Upper lobe of right lung (tissue), 1 donor: ENCODE measurements at regions not wholly inside any gene's neighbourhood (a gene's known extent, or its start where the extent isn't known, plus 50 kb on each side); places are given as distances from the start of the nearest gene placed in this dataset.

Experiments
- ATAC-seq: fragments of 200-7000 bp; cut with Tn5 transposase; one replicate; pipeline ENCODE4 v1.9.1; 2020; ENCODE audit warnings: mild to moderate bottlenecking, moderate library complexity
- DNase-seq: peaks from one replicate; pipeline ENCODE4 v3.0.0-alpha.2; 2020
- H3K27ac ChIP-seq: fragments of 200-600 bp; one replicate; pipeline ENCODE4 v1.8.0; 2022
- H3K27me3 ChIP-seq: fragments of 200-600 bp; one replicate; pipeline ENCODE4 v1.8.0; 2022; ENCODE audit warnings: mild to moderate bottlenecking
- H3K36me3 ChIP-seq: fragments of 200-600 bp; one replicate; pipeline ENCODE4 v1.8.0; 2022
- H3K4me1 ChIP-seq: fragments of 200-600 bp; one replicate; pipeline ENCODE4 v1.8.0; 2022
- H3K4me3 ChIP-seq: fragments of 200-600 bp; one replicate; pipeline ENCODE4 v1.8.0; 2022; ENCODE audit warnings: mild to moderate bottlenecking
- H3K9me3 ChIP-seq: fragments of 200-600 bp; one replicate; pipeline ENCODE4 v1.8.0; 2022
- CTCF ChIP-seq: fragments of 200-600 bp; IDR thresholded peaks from one replicate; pipeline ENCODE4 v1.8.0; 2022; ENCODE audit warnings: antibody characterized with exemption
- intact Hi-C: fragments of 100-400 bp; cut with DNase I; formaldehyde crosslinking; loops from one replicate; pipeline ENCODE4 v1.11.0; 2022
- donor health status: DM: no; HTN: yes; CAD: no; lungs with severe emphysema.

- DNase-seq (no peak), ATAC-seq (no peak)
- Histone ChIP-seq H3K27me3 (peaks cover 7% of the 10 kb centered on the region), H3K4me1 (no peaks in the 10 kb centered on the region), H3K4me3 (no peak overlapping the region), H3K9me3 (no peaks in the 10 kb centered on the region), H3K36me3 (no peaks in the 10 kb centered on the region), H3K27ac (no peak overlapping the region)
- intact Hi-C loops, result no loop called here
- TF ChIP-seq CTCF, result no peak
These were observed 183.7 kb downstream of the RPLP1 start for GRCh38 chr15:69636169-69636915.

GRCh38 chr15:69637818-69638217 is 185.2 kb downstream of the RPLP1 start:
- H3K9me3 ChIP-seq, result no peaks in the 10 kb centered on the region
- H3K36me3 ChIP-seq, result no peaks in the 10 kb centered on the region
- ATAC-seq (no peak), DNase-seq (no peak)
- no peak overlapping the region for H3K27ac ChIP-seq
- intact Hi-C loops, result no loop called here
- TF ChIP-seq CTCF, result no peak
- no peak overlapping the region for H3K4me3 ChIP-seq
- H3K27me3 ChIP-seq, result no peaks in the 10 kb centered on the region
- H3K4me1 ChIP-seq, result no peaks in the 10 kb centered on the region

GRCh38 chr15:69643476-69643875 is 190.9 kb downstream of the RPLP1 start:
- TF ChIP-seq CTCF, result no peak
- Histone ChIP-seq H3K27me3 (no peaks in the 10 kb centered on the region), H3K36me3 (no peaks in the 10 kb centered on the region), H3K4me3 (no peak overlapping the region), H3K9me3 (no peaks in the 10 kb centered on the region), H3K4me1 (no peaks in the 10 kb centered on the region), H3K27ac (no peak overlapping the region)
- intact Hi-C loops, result no loop called here
- ATAC-seq (no peak), DNase-seq (no peak)

- Histone ChIP-seq H3K4me1 (no peaks in the 10 kb centered on the region), H3K9me3 (no peaks in the 10 kb centered on the region), H3K27ac (no peak overlapping the region), H3K36me3 (no peaks in the 10 kb centered on the region), H3K27me3 (peaks cover under 1% of the 10 kb centered on the region), H3K4me3 (no peak overlapping the region)
- ATAC-seq, result no peak
- DNase-seq, result no peak
- TF ChIP-seq CTCF, result no peak
- intact Hi-C loops, result no loop called here
These were observed 191.4 kb downstream of the RPLP1 start for GRCh38 chr15:69643971-69644370.

GRCh38 chr15:69644876-69645275 is 192.3 kb downstream of the RPLP1 start:
- H3K4me3 ChIP-seq, result no peak overlapping the region
- DNase-seq (no peak), ATAC-seq (no peak)
- H3K36me3 ChIP-seq, result no peaks in the 10 kb centered on the region
- no peaks in the 10 kb centered on the region for H3K4me1 ChIP-seq
- intact Hi-C loops, result no loop called here
- peaks cover 8% of the 10 kb centered on the region for H3K27me3 ChIP-seq
- TF ChIP-seq CTCF, result no peak
- H3K27ac ChIP-seq, result no peak overlapping the region
- H3K9me3 ChIP-seq, result no peaks in the 10 kb centered on the region

GRCh38 chr15:69647142-69647513 is 194.5 kb downstream of the RPLP1 start:
- DNase-seq, result no peak
- H3K27ac ChIP-seq, result no peak overlapping the region
- no peaks in the 10 kb centered on the region for H3K36me3 ChIP-seq
- TF ChIP-seq CTCF, result no peak
- no peak for ATAC-seq
- no peaks in the 10 kb centered on the region for H3K9me3 ChIP-seq
- intact Hi-C loops, result no loop called here
- peaks cover 16% of the 10 kb centered on the region for H3K27me3 ChIP-seq
- no peak overlapping the region for H3K4me3 ChIP-seq
- no peaks in the 10 kb centered on the region for H3K4me1 ChIP-seq
